Esophagus muscularis mucosa (tissue), 4 donors: ENCODE measurements at regions not wholly inside any gene's neighbourhood (a gene's known extent, or its start where the extent isn't known, plus 50 kb on each side); places are given as distances from the start of the nearest gene placed in this dataset.

Experiments used
- DNase-seq: peaks from one replicate; pipeline ENCODE4 v3.0.0-alpha.2; 2017; ENCODE audit errors: extremely low spot score
- H3K27ac ChIP-seq, 4 donors: fragments of 200-600 bp; sonication (generic); replicated peaks in 1 of 4; 1 replicate in 3 of 4; 2 replicates in 1 of 4; pipeline ENCODE4 v1.5.1; 2016 to 2019; ENCODE audit warnings: mild to moderate bottlenecking in 1 of 4
- H3K27me3 ChIP-seq, 4 donors: fragments of 200-600 bp; sonication (generic); one replicate each; pipeline versions ENCODE4 v1.5.1 to v1.6.0; 2016 to 2019
- H3K36me3 ChIP-seq, 4 donors: fragments of 200-600 bp; sonication (generic); one replicate each; pipeline ENCODE4 v1.5.1; 2016 to 2019
- H3K4me1 ChIP-seq, 4 donors: fragments of 200-600 bp; sonication (generic); one replicate each; pipeline ENCODE4 v1.5.1; 2016 to 2019
- H3K4me3 ChIP-seq, 4 donors: fragments of 200-600 bp; sonication (generic); 1 replicate in 2 of 4; 2 replicates in 2 of 4; pipeline ENCODE4 v1.5.1; 2016 to 2019; ENCODE audit warnings: mild to moderate bottlenecking in 4 of 4, moderate library complexity in 1 of 4
- H3K9me3 ChIP-seq, 4 donors: fragments of 200-600 bp; sonication (generic); 1 replicate in 3 of 4; 2 replicates in 1 of 4; pipeline ENCODE4 v1.5.1; 2016 to 2019
- EP300 ChIP-seq: sonication (generic); formaldehyde crosslinking; IDR thresholded peaks from one replicate; pipeline ENCODE4 v1.6.1; 2017; ENCODE audit warnings: antibody characterized with exemption
- POLR2A ChIP-seq: fragments of 450-650 bp; IDR thresholded peaks from one replicate; pipeline ENCODE4 v1.6.1; 2017; ENCODE audit warnings: antibody characterized with exemption, moderate library complexity, mild to moderate bottlenecking, low read depth
- POLR2AphosphoS5 ChIP-seq, 2 donors: sonication (generic); formaldehyde crosslinking; IDR thresholded peaks; one replicate each; pipeline ENCODE4 v1.6.1; 2017; ENCODE audit warnings: antibody characterized with exemption in 2 of 2
- WGBS: methylation state at CpG from one replicate; pipeline ENCODE4 v1.1.5; 2018; 5-methylcytosine and 5-hydroxymethylcytosine counted together
- intact Hi-C: fragments of 100-400 bp; cut with DNase I; formaldehyde crosslinking; loops from one replicate; pipeline ENCODE4 v1.15.1; 2023
- TF ChIP-seq, protein P1 (sequence below), 3 experiments: fragments of 200-600 bp in 2 of 3; fragments of 450-650 bp in 1 of 3; sonication (generic) in 2 of 3; IDR thresholded peaks; one replicate each; pipeline ENCODE4 v1.5.1; 2017 to 2019; ENCODE audit warnings: antibody characterized with exemption in 3 of 3, mild to moderate bottlenecking in 2 of 3, moderate library complexity in 1 of 3

- Histone ChIP-seq H3K9me3 (no peaks in the 10 kb centered on the region), H3K27me3 (no peaks in the 10 kb centered on the region), H3K27ac (peak overlapping the region; percentile 55 to 79 (median 68)), H3K4me3 (no peak overlapping the region), H3K4me1 (peaks cover 19 to 41% (median 36%) of the 10 kb centered on the region in 4 donors), H3K36me3 (no peaks in the 10 kb centered on the region)
- no peak for TF ChIP-seq POLR2A
- TF ChIP-seq, protein P1, sequence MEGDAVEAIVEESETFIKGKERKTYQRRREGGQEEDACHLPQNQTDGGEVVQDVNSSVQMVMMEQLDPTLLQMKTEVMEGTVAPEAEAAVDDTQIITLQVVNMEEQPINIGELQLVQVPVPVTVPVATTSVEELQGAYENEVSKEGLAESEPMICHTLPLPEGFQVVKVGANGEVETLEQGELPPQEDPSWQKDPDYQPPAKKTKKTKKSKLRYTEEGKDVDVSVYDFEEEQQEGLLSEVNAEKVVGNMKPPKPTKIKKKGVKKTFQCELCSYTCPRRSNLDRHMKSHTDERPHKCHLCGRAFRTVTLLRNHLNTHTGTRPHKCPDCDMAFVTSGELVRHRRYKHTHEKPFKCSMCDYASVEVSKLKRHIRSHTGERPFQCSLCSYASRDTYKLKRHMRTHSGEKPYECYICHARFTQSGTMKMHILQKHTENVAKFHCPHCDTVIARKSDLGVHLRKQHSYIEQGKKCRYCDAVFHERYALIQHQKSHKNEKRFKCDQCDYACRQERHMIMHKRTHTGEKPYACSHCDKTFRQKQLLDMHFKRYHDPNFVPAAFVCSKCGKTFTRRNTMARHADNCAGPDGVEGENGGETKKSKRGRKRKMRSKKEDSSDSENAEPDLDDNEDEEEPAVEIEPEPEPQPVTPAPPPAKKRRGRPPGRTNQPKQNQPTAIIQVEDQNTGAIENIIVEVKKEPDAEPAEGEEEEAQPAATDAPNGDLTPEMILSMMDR (IDR thresholded peaks at IDR 0.05), result no peak
- no peak for TF ChIP-seq EP300
- no peak for TF ChIP-seq POLR2AphosphoS5 (IDR thresholded peaks at IDR 0.05)
- intact Hi-C loops, result no loop called here
- no peak for DNase-seq
- WGBS, result 80% methylated on average over 21 of the region's 27 CpGs
These were observed 108.9 kb upstream of the CIBAR2 start for GRCh38 chr16:85220964-85221731.

GRCh38 chr16:85221771-85222154, 109.5 kb upstream of the CIBAR2 start:
- intact Hi-C loops, result no loop called here

DNA sequence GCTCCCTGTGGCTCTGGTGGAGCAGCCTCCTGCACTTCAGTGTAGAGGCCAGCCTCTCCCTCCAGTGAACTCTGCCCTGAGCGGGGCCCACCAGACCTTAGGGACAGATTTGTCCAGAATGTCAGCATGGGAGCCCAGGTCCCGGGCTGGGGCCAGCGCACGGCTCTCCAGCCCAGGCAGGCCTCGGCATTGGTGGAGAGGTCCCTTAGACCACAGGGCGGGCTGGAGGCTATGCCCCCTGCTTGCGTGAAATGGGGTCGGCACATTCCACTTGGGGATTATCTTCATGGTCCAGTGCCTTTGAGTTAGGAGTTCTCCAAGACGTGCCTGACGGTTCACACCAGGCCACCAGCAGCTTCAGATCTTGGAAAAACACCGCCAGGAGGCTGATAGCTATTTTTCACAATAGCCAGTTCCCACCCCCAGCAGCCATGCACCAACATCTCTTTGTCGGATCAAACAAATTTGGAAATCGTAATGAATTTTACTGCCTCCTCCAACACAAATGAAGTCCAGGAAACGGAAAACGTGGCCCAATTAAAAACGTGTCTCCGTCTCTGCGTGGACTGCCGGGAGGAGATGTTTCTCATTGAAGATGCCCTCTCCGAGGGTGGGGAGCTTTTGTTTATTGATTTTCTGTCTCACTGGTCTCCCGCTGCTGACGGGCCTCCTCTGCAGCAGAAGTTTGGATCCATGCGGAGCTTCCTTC, 110.0 kb upstream of the CIBAR2 start:
- TF ChIP-seq POLR2A (no peak), EP300 (no peak), POLR2AphosphoS5 (IDR thresholded peaks at IDR 0.05) (no peak)
- TF ChIP-seq, protein P1 (IDR thresholded peaks at IDR 0.05), result no peak
- no peak overlapping the region for H3K27ac ChIP-seq
- H3K27me3 ChIP-seq, result no peaks in the 10 kb centered on the region
- 91% methylated on average over 15 of the region's 23 CpGs for WGBS
- intact Hi-C loops, result no loop called here
- H3K9me3 ChIP-seq, result no peaks in the 10 kb centered on the region
- no peaks in the 10 kb centered on the region for H3K36me3 ChIP-seq
- H3K4me1 ChIP-seq, result peaks cover 19 to 41% (median 36%) of the 10 kb centered on the region in 4 donors
- H3K4me3 ChIP-seq, result no peak overlapping the region
- no peak for DNase-seq

More at GRCh38 chr16:85221771-85222154, 109.5 kb upstream of the CIBAR2 start:
- 87% methylated on average over 5 of the region's 12 CpGs for WGBS
- H3K9me3 ChIP-seq, result no peaks in the 10 kb centered on the region
- DNase-seq, result no peak
- H3K36me3 ChIP-seq, result no peaks in the 10 kb centered on the region
- H3K27me3 ChIP-seq, result no peaks in the 10 kb centered on the region
- H3K4me1 ChIP-seq, result peaks cover 19 to 41% (median 36%) of the 10 kb centered on the region in 4 donors
- TF ChIP-seq, protein P1 (IDR thresholded peaks at IDR 0.05), result no peak
- TF ChIP-seq EP300 (no peak), POLR2AphosphoS5 (IDR thresholded peaks at IDR 0.05) (no peak), POLR2A (no peak)
- no peak overlapping the region for H3K4me3 ChIP-seq
- no peak overlapping the region for H3K27ac ChIP-seq

GRCh38 chr16:85225257-85225656, 113.0 kb upstream of the CIBAR2 start:
- Histone ChIP-seq H3K27me3 (no peaks in the 10 kb centered on the region), H3K36me3 (no peaks in the 10 kb centered on the region), H3K4me1 (peaks cover 8 to 35% (median 34%) of the 10 kb centered on the region in 4 donors), H3K27ac (no peak overlapping the region), H3K4me3 (no peak overlapping the region), H3K9me3 (no peaks in the 10 kb centered on the region)
- 100% methylated on average over 7 of the region's 9 CpGs for WGBS
- intact Hi-C loops, result no loop called here
- no peak for DNase-seq
- TF ChIP-seq, protein P1 (IDR thresholded peaks at IDR 0.05), result no peak
- TF ChIP-seq POLR2A (no peak), POLR2AphosphoS5 (IDR thresholded peaks at IDR 0.05) (no peak), EP300 (no peak)
